Gastroesophageal sphincter (tissue), 4 donors: ENCODE measurements at regions not wholly inside any gene's neighbourhood (a gene's known extent, or its start where the extent isn't known, plus 50 kb on each side); places are given as distances from the start of the nearest gene placed in this dataset.
"Not testable (repeated sequence)": the region's sequence is repeated elsewhere in the genome, so short reads cannot be mapped to it uniquely, and the experiment has no call there.

Source experiments
- ATAC-seq: fragments of 150-250 bp; one replicate; pipeline ENCODE4 v1.9.1; 2016; ENCODE audit warnings: mild to moderate bottlenecking, moderate library complexity
- H3K27ac ChIP-seq, 4 donors: fragments of 200-600 bp; sonication (generic) in 3 of 4; 1 replicate in 3 of 4; 2 replicates in 1 of 4; pipeline ENCODE4 v1.5.1; 2016 to 2019
- H3K27me3 ChIP-seq: fragments of 200-600 bp; sonication (generic); one replicate; pipeline ENCODE4 v1.5.1; 2019
- H3K36me3 ChIP-seq, 2 donors: fragments of 200-600 bp; sonication (generic); one replicate each; pipeline ENCODE4 v1.5.1; 2019; ENCODE audit warnings: control low read depth in 1 of 2
- H3K4me1 ChIP-seq, 3 donors: fragments of 200-600 bp; sonication (generic); 1 replicate in 2 of 3; 2 replicates in 1 of 3; pipeline ENCODE4 v1.5.1; 2016 to 2019; ENCODE audit warnings: control low read depth in 2 of 3
- H3K4me3 ChIP-seq, 2 donors: fragments of 200-600 bp; sonication (generic); one replicate each; pipeline ENCODE4 v1.5.1; 2019; ENCODE audit warnings: mild to moderate bottlenecking in 1 of 2, moderate library complexity in 1 of 2
- H3K9me3 ChIP-seq, 3 donors: fragments of 200-600 bp; sonication (generic); one replicate each; pipeline ENCODE4 v1.5.1; 2017 to 2019; ENCODE audit warnings: control low read depth in 2 of 3
- CTCF ChIP-seq, 4 experiments: fragments of 200-600 bp in 2 of 4; fragments of 450-650 bp in 2 of 4; sonication (generic) in 1 of 4; IDR thresholded peaks; one replicate each; pipeline ENCODE4 v1.5.1; 2017 to 2019; ENCODE audit warnings: antibody characterized with exemption in 4 of 4, mild to moderate bottlenecking in 2 of 4, moderate library complexity in 2 of 4
- EP300 ChIP-seq: sonication (generic); formaldehyde crosslinking; IDR thresholded peaks from one replicate; pipeline ENCODE4 v1.6.1; 2017; ENCODE audit warnings: antibody characterized with exemption, mild to moderate bottlenecking
- POLR2A ChIP-seq, 2 donors: fragments of 450-650 bp; IDR thresholded peaks; one replicate each; pipeline ENCODE4 v1.6.1; 2017; ENCODE audit warnings: antibody characterized with exemption in 2 of 2, mild to moderate bottlenecking in 2 of 2, moderate library complexity in 1 of 2
- POLR2AphosphoS5 ChIP-seq: sonication (generic); formaldehyde crosslinking; IDR thresholded peaks from one replicate; pipeline ENCODE4 v1.6.1; 2017; ENCODE audit warnings: antibody characterized with exemption
- WGBS, 2 donors: methylation state at CpG; one replicate each; pipeline ENCODE4 v1.1.5; 2018; ENCODE audit warnings: low coverage in 1 of 2; 5-methylcytosine and 5-hydroxymethylcytosine counted together

GRCh38 chr15:92753591-92753990, 98.0 kb upstream of the FAM174B start:
- Histone ChIP-seq H3K27ac (no peak overlapping the region), H3K27me3 (no peaks in the 10 kb centered on the region), H3K9me3 (no peaks in the 10 kb centered on the region), H3K36me3 (no peaks in the 10 kb centered on the region), H3K4me3 (no peak overlapping the region), H3K4me1 (no peaks in the 10 kb centered on the region)
- no peak for ATAC-seq
- 71 to 80% methylated on average over 3 of the region's 3 CpGs for WGBS, 2 donors
- TF ChIP-seq CTCF (IDR thresholded peaks at IDR 0.05), result no peak

GRCh38 chr15:92763459-92763858, 107.9 kb upstream of the FAM174B start:
- H3K9me3 ChIP-seq, result no peaks in the 10 kb centered on the region
- H3K4me3 ChIP-seq, result no peak overlapping the region
- ATAC-seq, result no peak
- TF ChIP-seq CTCF (IDR thresholded peaks at IDR 0.05) (no peak), EP300 (no peak), POLR2A (IDR thresholded peaks at IDR 0.05) (no peak), POLR2AphosphoS5 (no peak)
- H3K4me1 ChIP-seq, result no peaks in the 10 kb centered on the region
- no peaks in the 10 kb centered on the region for H3K36me3 ChIP-seq
- 83% methylated on average over 2 of the region's 5 CpGs; no CpG with 5 or more reads in 1 of the 2 donors for WGBS, 2 donors
- H3K27me3 ChIP-seq, result no peaks in the 10 kb centered on the region
- H3K27ac ChIP-seq, result no peak overlapping the region

GRCh38 chr15:92768131-92768530, 112.6 kb upstream of the FAM174B start:
- H3K9me3 ChIP-seq, H3K36me3 ChIP-seq, H3K4me3 ChIP-seq, H3K4me1 ChIP-seq, H3K27me3 ChIP-seq, ATAC-seq, H3K27ac ChIP-seq: not testable (repeated sequence)
- no CpG with 5 or more reads among the region's 35 CpGs for WGBS, 2 donors

- no peak overlapping the region for H3K27ac ChIP-seq
- no peaks in the 10 kb centered on the region for H3K27me3 ChIP-seq
- TF ChIP-seq POLR2A (IDR thresholded peaks at IDR 0.05), result no peak
- no peak for TF ChIP-seq POLR2AphosphoS5
- TF ChIP-seq EP300, result no peak
- no peak for TF ChIP-seq CTCF (IDR thresholded peaks at IDR 0.05)
- WGBS, 2 donors, result 100% methylated on average over 1 of the region's 3 CpGs; no CpG with 5 or more reads in 1 of the 2 donors
- no peak overlapping the region for H3K4me3 ChIP-seq
- no peaks in the 10 kb centered on the region for H3K9me3 ChIP-seq
- H3K36me3 ChIP-seq, result no peaks in the 10 kb centered on the region
- no peak for ATAC-seq
- H3K4me1 ChIP-seq, result no peaks in the 10 kb centered on the region
Measured at GRCh38 chr15:92770641-92771040, 115.1 kb upstream of the FAM174B start.

GRCh38 chr15:92772061-92772460, 116.5 kb upstream of the FAM174B start:
- Histone ChIP-seq H3K4me3 (no peak overlapping the region), H3K36me3 (no peaks in the 10 kb centered on the region), H3K27me3 (no peaks in the 10 kb centered on the region), H3K9me3 (no peaks in the 10 kb centered on the region), H3K4me1 (no peaks in the 10 kb centered on the region), H3K27ac (no peak overlapping the region)
- ATAC-seq, result no peak
- WGBS, 2 donors, result 87 to 100% methylated on average over 3 of the region's 9 CpGs
- TF ChIP-seq CTCF (IDR thresholded peaks at IDR 0.05) (no peak), POLR2A (IDR thresholded peaks at IDR 0.05) (no peak), EP300 (no peak), POLR2AphosphoS5 (no peak)
